ENCODE measurements at regions not wholly inside any gene's neighbourhood (a gene's known extent, or its start where the extent isn't known, plus 50 kb on each side); places are given as distances from the start of the nearest gene placed in this dataset.
"Not testable (repeated sequence)": the region's sequence is repeated elsewhere in the genome, so short reads cannot be mapped to it uniquely, and the experiment has no call there.

DNA sequence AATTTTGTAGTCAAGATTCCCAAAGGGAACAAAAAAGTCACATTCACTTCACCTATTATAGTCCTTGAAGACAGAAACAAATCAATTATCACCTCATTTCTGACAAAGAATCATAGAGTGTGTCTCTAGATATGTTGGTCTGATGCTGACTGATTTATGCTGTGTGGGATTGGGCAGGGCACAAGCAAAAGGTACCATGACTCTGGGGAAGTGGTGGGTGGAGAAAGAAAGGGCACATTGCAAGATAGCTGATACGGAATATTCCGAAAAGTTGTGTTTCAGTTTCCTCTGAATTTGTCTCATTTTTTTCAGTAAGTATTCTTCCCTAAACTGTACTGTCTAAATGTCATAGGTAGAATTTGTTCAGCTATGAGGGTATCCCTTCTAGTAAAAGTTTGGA is 268.0 kb downstream of the MREG start:
- DNase-seq (ENCODE audit: low spot score) = no peak

DNA sequence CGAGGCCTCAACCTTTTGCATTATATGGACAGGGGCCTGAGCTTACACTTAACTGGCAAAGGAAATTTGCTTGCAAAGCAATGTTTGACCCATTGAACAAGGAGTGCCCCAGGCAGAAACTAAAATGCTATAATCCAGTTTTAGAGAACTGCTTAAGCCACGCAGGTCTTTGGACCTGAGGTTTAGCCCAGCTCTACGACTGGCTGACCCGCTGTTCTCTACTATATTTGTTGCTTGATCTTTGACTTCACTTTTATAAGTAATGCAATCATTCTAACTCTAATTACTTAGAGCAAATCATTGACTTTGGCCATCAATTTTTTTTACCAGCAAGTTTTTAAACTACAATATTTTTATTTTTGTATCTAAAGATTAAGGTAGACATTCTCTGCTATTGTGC is 268.8 kb downstream of the MREG start:
- DNase-seq (ENCODE audit: low spot score) = no peak

DNA sequence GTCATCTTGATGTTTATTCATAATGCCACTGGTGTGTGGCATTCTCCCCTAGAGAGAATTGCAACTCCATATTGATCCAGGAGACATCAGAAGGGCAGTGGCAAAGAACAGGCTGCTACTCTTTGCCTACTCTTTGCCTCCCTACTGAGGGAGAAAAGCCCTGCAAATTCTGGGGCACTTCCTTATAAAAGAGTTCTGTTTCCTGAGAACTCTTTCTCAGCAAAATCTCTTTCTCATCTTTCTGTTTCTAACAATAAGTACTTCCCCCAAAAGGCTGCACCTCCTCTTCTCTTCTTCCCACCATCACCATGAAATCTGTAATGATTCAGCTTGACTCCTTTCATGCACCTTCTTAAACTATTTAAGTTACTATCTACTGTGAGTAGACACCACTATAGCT is 270.3 kb downstream of the MREG start:
- no peak for DNase-seq (ENCODE audit: low spot score)

DNA sequence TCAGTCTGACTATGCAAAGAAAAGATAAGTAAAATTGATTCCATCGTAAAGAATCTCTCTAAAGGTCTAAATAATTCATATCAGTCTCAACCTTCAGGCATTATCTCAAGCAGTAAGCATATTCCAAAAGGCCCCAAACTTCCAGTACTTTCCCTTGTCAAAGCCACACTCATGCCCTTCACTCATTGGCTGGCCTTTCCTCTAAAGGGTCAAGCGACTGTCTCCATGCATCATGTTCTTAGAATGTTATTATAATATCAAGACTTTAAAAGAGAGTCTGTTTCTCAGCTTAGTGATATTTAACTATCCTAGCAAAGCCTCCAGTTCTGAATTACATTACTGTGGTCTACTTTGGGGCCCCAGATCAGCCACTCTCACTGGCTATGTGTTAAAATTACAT is 271.3 kb downstream of the MREG start:
- no peak for DNase-seq (ENCODE audit: low spot score)

DNA sequence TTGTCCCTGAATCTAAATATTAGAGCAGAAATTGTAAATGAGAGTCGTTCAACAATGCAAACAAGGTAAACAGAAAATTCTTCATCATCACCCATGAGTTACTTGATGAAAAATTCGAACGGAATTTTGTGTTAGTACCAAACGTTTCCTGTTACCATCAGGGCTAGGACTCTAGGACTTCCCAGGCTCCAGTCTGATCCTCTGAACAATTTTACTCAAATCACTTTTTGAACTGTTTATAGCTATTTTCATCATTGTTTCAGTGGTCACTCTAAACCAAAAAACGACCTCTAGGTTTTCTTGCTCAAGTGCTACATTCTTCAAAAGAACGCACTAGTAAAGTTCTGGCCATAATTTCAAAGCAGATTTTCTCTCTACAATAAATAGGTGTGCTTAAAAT is 273.3 kb downstream of the MREG start:
- DNase-seq (ENCODE audit: low spot score) = no peak

DNA sequence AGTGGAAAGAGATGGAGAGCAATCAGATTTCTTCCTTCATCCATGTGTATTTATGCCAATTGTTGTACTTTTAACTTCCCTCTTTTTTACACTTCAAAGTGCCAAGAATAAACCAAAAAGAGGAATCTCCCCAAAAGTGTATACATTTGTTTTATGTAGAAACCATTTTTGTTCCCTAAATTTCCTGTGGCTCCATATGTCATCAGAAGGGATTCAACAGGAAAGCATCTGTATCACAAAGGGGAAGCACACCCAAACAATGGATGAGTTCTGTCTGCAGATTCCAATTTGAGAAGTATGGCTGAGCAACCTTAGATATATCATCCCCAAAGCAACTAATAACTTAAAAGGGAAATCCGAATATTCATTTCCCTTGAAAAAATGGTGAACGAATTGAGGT is 275.0 kb downstream of the MREG start:
- no peak for DNase-seq (ENCODE audit: low spot score)

DNA sequence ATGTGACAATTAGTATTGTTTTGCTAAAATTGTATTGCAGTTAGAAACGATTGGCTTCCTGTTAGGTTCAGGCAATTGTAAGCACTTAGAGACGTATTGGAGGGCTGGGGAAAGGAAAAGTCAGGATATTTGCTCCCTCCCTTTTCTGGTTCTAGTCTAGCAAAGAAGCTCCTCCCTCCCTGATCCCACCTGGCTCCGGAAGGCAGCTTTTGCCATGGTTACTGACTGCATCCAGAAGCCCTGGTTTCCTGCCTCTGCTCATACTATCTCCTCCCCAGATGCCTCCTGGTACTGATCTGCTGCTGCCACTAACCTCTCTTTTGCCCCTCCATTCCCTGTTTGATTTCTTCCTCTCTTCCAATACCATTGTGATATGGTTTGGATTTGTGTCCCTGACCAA is 275.9 kb downstream of the MREG start:
- DNase-seq (ENCODE audit: low spot score) = no peak

DNA sequence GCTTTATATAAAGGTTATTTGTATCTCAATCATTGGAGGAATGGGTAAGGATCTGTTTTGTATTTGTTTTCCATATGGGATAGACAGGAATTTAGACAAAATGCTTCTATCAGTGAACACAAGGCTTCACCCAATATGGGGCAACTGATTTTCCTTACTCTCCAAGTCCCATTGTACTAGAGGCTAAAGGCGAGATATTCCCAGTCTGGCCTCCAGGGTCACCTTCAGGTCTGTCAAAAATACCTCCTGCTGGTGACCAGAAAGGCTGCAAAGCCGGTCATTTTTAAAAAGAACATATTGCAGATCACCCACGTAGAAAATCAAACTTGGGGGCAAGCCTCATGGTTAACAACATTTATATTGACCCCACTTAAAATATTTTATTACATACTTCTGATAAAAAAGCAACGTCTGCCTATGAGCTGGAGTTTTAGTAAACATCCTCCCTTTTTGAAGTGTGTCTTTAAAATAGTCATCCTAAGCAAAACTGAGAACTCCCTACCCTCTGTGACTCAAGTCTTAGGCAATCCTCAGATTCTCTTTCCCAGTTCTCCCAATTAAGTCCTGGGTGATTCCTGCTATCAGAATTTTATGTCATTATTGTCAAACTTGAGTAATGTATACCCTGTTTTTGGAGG is 276.6 kb downstream of the MREG start:
- no peak for DNase-seq (ENCODE audit: low spot score)

DNA sequence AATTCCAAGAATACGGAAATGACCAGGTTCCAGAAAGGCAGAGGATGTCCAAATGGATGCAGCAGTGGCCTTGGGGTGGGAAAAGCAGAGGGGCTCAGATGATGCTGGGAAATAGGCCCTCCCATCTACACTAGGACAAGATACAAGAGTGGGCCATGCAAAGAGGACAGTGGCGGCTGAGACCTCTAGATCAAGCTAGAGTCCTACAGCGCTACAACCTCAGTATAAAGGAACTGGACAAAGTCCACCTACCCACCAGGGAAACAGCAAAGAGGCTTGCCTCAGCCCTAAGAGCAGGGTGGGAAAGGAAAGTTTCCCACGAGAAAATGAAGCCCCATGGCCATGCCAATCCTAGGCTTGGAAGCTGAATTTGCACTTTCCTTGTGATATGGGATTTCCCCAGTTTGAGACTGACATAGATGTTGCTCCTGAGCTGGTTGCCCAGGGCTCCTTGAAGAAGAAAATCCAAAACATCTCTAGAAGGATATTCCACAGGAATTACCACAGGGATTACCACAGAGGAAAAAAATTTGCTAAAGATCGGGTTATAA is 282.2 kb downstream of the MREG start:
- DNase-seq (ENCODE audit: low spot score) = no peak

DNA sequence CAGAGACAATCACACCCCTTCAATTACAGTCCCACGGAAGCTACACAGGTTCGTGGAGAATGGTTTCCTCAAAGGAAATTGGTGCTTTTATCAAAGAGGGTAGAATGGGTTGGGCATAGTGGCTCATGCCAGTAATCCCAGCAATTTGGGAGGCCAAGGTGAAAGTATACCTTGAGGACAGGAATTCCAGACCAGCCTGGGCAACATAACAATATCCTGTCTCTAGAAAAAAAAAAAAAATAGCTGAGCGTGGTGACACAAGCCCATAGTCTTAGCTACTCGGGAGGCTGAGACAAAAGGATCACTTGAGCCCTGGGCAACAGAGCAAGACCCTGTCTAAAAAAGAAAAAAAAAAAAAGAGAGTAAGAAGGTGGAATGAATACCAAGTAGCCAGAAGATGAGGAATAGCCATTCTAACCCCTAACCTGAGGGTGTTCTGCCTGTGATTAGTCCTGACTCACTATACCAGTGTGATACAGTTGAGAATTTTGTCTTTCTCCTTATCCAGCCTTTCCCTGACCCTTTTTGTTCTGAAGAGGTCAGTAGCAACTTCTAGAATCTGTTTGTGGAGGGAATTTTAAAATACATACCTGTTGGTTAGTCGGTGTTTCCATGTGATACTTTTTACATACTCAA is 283.2 kb downstream of the MREG start:
- DNase-seq (ENCODE audit: low spot score) = no peak

DNA sequence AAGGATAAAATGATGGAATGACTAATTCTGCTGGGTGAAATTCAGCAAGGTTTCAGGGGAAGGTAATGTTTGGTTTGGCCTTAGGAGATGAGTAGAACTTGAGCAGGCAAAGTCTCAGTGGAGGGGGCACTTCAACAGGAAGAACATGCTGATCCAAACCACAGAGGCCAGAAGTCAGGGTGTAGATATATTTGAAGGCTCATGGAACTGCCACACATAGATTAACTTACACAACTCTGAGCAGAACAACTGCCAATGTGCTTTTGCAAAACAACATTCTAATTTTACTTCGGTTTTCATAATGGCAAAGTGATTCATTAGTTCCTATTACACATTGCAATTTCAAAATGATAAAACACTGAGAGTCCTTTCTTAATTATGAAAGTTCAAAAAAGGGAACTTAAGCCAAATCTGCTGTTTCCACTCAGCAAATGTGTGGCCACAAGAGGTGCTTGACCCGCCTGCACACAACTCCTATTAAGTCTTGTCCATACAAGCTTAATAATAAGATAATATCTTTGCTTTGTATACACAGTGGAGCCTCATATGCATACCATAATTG is 284.8 kb downstream of the MREG start:
- DNase-seq (ENCODE audit: low spot score) = no peak

DNA sequence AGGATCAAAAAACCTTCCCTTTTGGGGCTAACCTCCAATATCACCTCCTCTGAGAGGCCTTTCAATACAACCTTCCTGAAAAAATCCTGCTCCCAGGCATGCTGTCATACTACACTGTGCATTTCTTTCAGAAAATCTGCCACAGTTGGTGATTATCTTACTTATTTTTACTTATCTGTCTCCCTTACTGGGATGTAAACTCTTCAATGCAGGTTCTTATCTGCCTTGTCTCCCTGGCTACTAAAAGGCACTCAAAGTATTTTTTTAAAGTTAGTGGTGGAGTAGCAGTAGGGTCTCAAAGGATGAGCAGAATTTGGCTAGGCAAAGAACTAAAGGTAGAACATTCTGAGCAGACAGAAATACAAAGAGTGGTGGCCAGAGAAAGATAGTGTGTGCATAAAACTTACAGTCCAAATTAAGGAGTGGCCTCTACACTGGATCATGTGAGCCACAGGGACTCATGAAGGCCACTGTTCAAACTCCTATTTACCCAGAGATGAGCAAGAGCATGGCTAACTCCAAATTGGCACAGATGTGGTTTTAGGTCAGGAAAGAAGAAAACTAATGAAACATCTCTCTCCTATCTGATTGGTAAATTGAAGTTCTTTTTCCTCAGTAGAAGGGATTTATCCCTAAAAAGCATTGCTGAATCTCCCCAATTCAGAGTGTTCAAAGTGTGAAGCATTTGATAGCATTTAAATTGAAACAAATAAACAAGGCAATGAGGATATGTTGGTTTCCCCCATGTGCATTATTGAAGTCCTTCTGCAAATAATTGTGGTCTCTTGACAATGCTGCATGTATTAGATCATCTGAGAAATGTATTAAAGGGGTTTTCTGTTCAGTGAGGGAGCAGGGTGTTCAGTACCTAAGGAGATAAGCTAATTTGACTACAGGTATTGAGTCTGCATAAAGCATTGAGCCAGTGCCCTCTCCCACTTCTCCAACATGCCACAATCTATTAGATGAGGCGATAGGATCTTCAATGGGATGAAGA is 285.5 kb downstream of the MREG start:
- no peak for DNase-seq (ENCODE audit: low spot score)

DNA sequence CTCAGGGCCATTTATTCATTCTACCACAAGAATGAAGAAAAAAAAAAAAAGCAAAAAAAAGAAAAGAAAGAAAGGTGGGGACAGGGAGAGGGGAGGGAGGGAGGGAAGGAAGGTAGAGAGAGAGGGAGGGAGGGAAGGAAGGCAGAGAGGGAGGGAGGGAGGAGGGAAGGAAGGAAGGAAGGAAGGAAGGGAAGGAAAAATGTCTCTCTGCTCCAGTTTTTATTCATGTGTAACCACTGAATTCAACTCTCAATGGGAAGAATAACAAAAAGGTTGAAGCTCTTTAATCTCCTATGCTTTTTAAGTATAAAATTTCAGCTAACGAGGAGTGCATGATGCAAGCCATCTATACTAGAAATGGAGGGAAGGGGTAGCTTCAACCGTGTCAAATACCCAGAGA is 287.3 kb downstream of the MREG start:
- no peak for DNase-seq (ENCODE audit: low spot score)

DNA sequence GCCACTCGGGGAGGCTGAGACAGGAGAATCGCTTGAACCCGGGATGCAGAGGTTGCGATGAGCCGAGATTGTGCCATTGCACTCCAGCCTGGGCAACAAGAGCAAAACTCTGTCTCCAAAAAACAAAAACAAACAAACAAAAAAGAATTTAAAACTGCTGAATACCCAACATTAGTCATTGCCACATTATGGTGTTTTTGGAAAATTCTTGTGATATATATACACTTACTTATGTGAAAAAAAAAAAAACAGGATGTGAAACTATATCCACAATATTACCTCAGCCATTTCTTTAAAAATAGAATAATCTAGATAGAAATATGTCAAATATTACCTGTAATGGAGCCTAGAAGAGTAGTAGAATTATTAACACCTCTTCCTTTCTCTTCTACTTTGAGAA is 288.3 kb upstream of the FN1 start:
- DNase-seq (ENCODE audit: low spot score) = no peak

DNA sequence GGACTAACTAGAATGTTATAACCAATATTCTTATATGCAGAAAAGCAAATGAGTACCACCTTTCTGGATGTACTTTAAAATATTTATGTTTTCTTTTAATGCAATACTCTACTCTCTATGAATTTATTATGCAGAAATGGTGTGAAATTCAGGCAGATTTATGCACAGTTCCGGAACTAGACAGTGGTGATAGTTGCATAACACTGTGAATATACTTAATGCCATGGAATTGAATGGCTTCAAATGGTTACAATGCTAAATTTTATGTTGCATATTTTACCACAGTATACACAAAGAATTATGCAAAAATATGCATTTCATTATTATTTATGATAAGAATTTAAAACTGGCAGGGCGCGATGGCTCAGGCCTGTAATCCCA is 287.8 kb upstream of the FN1 start:
- no peak for DNase-seq (ENCODE audit: low spot score)

DNA sequence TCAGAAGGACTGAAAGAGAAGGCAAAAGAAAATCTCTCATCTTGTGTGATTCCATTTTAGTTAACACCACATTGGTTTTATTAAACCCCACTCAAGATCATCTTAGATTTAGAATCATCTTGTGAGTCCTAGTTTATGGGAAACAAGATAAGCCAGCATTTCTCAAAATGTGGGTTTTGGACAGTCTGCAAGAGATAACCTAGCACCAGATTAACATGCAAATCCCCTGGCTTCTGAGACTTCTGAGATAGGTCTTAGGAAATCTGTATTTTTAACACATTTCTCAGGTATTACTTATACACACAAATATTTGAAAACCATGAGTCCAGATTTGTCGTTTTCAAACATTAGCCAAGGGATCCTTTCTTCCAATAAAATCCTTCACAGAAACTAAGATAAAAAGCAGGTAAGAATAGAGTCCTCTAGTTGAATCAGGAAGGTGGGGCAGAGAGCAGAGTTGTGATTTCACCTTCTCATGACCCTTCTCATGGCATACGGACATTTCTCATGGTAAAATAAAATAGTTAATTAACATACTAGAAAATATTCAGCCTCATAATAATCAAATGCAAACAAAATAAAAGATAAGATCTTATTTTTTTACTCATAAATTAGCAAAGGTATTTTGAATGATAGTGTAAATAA is 287.2 kb upstream of the FN1 start:
- no peak for DNase-seq (ENCODE audit: low spot score)

DNA sequence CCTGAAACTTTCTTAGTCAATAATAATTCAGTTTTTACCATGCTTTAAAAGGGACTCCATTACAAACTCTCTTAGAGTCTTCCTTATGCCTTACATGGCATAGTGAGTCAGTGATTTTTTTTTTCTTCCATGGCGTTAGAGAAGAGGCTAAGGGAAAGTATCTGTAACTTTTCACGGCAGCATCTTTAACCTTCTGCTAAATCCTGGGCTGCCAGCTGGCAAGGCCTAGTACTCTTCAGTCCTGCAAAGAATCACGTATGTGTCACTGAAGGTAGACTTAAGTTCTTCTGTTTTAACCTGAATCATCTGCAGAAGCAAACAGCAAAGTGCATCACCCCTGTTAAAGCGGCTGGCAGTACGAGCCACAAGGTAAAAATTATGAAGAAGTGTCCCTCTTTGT is 286.3 kb upstream of the FN1 start:
- DNase-seq (ENCODE audit: low spot score) = no peak

DNA sequence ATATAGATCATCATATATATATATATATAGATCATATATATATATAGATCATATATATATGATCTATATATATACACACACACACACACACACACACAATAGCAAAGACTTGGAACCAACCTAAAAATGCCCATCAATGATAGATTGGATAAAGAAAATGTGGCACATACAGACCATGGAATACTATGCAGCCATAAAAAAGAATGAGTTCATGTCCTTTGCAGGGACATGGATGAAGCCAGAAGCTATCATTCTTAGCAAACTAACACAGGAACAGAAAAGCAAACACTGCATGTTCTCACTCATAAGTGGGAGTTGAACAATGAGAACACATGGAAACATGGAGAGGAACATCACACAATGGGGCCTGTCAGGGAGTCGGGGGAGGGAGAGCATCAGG is 285.6 kb upstream of the FN1 start:
- not testable (repeated sequence) for DNase-seq (ENCODE audit: low spot score)

DNA sequence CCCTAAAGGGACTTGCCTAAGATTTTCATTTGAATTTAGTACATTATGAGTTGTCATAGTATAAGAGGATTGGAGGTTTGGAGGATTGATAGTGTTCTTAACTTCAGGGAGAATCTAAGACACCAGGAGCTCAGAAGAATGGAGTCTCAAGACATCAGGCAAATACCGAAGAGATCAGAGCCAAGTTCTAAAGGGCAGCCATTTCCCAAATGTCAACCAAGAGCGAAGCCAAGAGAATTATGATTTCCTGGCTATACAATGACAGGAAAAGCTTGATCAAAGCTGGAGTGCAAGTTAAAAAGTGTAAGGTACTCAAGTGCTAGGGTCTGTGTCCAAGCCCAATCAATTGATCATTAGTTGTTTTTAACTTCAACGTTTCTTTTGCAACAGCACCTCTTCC is 283.0 kb upstream of the FN1 start:
- DNase-seq (ENCODE audit: low spot score) = no peak

DNA sequence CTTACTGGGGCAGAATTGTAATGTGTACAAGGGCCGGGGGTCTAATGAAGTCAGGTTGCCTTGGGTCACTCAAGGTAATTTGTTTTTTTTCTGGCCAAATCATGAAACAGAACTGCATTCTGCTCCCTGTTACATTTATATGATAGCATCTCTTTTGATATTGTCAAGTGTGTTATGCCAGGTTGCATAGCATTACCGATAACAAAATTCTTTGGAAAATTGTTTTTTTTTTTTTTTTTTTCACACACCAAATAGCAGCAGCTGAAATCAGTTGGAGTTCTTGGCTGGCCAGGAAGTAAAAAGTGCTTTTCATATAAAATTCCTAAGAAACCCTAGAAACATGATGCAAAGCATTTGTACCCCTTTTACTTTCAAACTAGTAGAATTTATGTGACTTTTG is 282.6 kb upstream of the FN1 start:
- DNase-seq (ENCODE audit: low spot score) = no peak

DNA sequence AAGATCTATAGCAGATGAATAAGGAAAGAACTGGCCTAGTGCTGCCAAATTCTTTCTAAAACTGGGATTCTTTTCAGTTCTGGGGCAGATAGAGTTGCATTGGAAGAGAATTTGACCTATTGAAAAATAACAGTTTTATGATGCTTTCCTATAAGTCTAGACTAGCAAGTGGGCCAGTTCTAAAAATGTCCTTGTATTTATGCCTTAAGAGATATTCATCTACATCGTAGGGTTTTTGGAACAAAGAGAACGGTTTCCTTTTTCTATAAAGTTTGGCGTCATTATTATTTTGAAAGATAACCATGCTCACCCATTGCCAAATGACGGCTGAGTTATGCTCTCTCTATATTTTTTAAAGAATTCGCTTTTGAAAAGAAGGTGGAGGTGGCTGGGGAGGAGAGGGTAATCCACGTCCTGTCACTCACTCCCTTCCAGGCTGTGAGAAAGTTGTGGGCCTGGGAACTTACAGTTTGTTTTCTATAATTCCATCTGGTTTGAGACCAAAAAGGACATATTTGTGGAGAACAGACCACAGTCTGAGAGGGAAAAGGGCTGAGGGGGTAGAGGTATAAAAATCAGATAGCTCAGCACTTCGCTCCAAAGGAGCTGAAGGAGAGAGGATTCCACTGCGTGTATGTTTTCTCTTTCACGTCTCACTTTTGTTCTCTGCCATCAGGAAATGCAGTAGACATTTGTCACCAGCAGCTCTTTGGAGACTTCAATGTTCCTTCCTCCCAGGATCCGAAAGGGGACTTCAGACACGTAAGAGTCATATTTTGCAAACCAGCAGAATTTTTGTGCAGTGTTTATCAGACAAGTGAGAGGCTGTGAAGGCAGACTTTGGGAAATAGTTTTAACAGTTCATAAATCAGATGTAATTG is 281.9 kb upstream of the FN1 start:
- DNase-seq (ENCODE audit: low spot score) = no peak
